Adrenal gland (tissue), 5 donors: ENCODE measurements at regions not wholly inside any gene's neighbourhood (a gene's known extent, or its start where the extent isn't known, plus 50 kb on each side); places are given as distances from the start of the nearest gene placed in this dataset.

Experiments
- POLR2A ChIP-seq, 2 donors: fragments of 450-650 bp; IDR thresholded peaks; one replicate each; pipeline ENCODE4 v1.6.1; 2017; ENCODE audit warnings: antibody characterized with exemption in 2 of 2, mild to moderate bottlenecking in 2 of 2, moderate library complexity in 1 of 2
- TF ChIP-seq, protein P1 (sequence below), 6 experiments: fragments of 450-650 bp in 4 of 6; fragments of 200-600 bp in 2 of 6; sonication (generic) in 1 of 6; IDR thresholded peaks; 1 replicate in 5 of 6; 2 replicates in 1 of 6; pipeline versions ENCODE4 v1.5.1 to v1.8.0; 2016 to 2021; ENCODE audit warnings: antibody characterized with exemption in 6 of 6, mild to moderate bottlenecking in 2 of 6, moderate library complexity in 1 of 6
- donor health status: DM: no; HTN: no; CAD: no.

DNA sequence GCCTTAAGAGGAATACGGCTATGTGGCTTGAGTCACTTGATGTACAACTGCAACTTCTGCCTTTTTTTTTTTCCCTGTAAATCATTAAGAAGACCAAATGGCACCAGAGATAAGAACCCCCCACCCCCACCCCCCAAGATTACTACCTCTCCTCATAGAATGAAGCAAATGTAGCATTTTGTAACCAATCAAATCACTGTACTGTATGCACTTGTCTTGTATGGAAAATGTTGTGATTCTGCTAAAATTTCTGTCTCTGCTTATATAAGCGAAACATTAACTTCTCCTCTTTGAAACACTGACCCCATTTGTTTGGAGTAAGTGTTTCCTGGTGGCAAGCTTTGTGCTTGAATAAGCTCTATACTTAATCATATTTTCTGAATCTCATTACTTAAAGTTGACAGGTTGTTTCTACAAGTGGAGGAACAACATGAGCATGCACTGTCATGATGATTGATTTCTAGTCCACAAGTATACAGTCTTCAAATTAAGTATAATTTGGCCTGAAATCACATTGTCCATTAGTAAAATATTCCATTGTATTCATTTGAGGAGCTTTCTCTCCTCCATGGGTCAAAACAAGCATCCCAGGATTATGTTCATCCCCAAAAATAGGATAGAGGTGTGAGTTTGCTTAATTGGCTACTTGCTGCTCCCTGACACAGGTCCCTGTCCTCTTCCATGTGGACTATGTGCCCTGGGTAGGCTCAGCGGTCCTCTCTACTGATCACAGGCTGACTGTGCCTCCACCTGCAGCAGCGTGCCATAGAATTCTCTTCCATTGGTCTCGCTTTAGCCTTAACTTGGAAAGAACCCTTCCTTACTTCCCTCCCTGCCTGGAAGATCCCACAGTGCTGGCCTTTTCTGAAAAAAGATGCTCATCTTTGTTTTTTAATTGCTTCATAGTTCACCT lies 104.0 kb upstream of the BMP2K start:
- TF ChIP-seq, protein P1, sequence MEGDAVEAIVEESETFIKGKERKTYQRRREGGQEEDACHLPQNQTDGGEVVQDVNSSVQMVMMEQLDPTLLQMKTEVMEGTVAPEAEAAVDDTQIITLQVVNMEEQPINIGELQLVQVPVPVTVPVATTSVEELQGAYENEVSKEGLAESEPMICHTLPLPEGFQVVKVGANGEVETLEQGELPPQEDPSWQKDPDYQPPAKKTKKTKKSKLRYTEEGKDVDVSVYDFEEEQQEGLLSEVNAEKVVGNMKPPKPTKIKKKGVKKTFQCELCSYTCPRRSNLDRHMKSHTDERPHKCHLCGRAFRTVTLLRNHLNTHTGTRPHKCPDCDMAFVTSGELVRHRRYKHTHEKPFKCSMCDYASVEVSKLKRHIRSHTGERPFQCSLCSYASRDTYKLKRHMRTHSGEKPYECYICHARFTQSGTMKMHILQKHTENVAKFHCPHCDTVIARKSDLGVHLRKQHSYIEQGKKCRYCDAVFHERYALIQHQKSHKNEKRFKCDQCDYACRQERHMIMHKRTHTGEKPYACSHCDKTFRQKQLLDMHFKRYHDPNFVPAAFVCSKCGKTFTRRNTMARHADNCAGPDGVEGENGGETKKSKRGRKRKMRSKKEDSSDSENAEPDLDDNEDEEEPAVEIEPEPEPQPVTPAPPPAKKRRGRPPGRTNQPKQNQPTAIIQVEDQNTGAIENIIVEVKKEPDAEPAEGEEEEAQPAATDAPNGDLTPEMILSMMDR (IDR thresholded peaks at IDR 0.05) = no peak
- TF ChIP-seq POLR2A (IDR thresholded peaks at IDR 0.05) = no peak
